Upper lobe of right lung (tissue), 1 donor: ENCODE measurements at regions not wholly inside any gene's neighbourhood (a gene's known extent, or its start where the extent isn't known, plus 50 kb on each side); places are given as distances from the start of the nearest gene placed in this dataset.
A peak's percentile ranks its signal among the peaks of the same experiment; 100 is the strongest.

Source experiments
- ATAC-seq: fragments of 200-7000 bp; cut with Tn5 transposase; one replicate; pipeline ENCODE4 v1.9.1; 2020; ENCODE audit warnings: mild to moderate bottlenecking, moderate library complexity
- DNase-seq: peaks from one replicate; pipeline ENCODE4 v3.0.0-alpha.2; 2020
- H3K27ac ChIP-seq: fragments of 200-600 bp; one replicate; pipeline ENCODE4 v1.8.0; 2022
- H3K27me3 ChIP-seq: fragments of 200-600 bp; one replicate; pipeline ENCODE4 v1.8.0; 2022; ENCODE audit warnings: mild to moderate bottlenecking
- H3K36me3 ChIP-seq: fragments of 200-600 bp; one replicate; pipeline ENCODE4 v1.8.0; 2022
- H3K4me1 ChIP-seq: fragments of 200-600 bp; one replicate; pipeline ENCODE4 v1.8.0; 2022
- H3K4me3 ChIP-seq: fragments of 200-600 bp; one replicate; pipeline ENCODE4 v1.8.0; 2022; ENCODE audit warnings: mild to moderate bottlenecking
- H3K9me3 ChIP-seq: fragments of 200-600 bp; one replicate; pipeline ENCODE4 v1.8.0; 2022
- CTCF ChIP-seq: fragments of 200-600 bp; IDR thresholded peaks from one replicate; pipeline ENCODE4 v1.8.0; 2022; ENCODE audit warnings: antibody characterized with exemption
- intact Hi-C: fragments of 100-400 bp; cut with DNase I; formaldehyde crosslinking; loops from one replicate; pipeline ENCODE4 v1.11.0; 2022
- donor health status: DM: no; HTN: yes; CAD: no; lungs with severe emphysema.

DNA sequence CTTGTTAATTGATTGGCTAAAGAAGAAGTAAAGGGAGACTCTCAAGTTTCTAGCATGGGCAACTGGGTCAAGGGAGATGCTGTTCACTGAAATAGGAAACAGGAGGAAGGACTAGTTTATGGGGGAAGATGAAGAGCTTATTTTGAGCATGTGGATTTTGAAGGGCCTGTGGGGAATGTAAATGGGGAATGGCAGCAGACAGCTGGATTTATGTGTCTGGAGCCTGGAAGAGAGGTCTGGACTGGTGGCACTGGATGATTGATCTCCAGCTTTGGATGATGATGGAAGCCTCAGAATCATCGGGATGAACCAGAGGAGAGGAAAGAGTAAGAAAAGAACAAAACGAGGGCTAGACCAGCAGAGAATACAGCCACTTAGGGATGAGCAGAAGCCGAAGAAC, 54.9 kb upstream of the ENAH start:
- H3K27me3 ChIP-seq = no peaks in the 10 kb centered on the region
- H3K4me3 ChIP-seq = no peak overlapping the region
- no peak for DNase-seq
- intact Hi-C loops = no loop called here
- no peak for ATAC-seq
- H3K27ac ChIP-seq = no peak overlapping the region
- TF ChIP-seq CTCF = no peak
- H3K9me3 ChIP-seq = no peaks in the 10 kb centered on the region
- H3K4me1 ChIP-seq = no peaks in the 10 kb centered on the region
- no peaks in the 10 kb centered on the region for H3K36me3 ChIP-seq

- Histone ChIP-seq H3K27ac (no peak overlapping the region), H3K27me3 (no peaks in the 10 kb centered on the region), H3K4me1 (no peaks in the 10 kb centered on the region), H3K36me3 (no peaks in the 10 kb centered on the region), H3K9me3 (no peaks in the 10 kb centered on the region), H3K4me3 (no peak overlapping the region)
- ATAC-seq = no peak
- no peak for DNase-seq
- TF ChIP-seq CTCF = no peak
- intact Hi-C loops = no loop called here
These were observed 56.2 kb upstream of the ENAH start for GRCh38 chr1:225709101-225709500.

DNA sequence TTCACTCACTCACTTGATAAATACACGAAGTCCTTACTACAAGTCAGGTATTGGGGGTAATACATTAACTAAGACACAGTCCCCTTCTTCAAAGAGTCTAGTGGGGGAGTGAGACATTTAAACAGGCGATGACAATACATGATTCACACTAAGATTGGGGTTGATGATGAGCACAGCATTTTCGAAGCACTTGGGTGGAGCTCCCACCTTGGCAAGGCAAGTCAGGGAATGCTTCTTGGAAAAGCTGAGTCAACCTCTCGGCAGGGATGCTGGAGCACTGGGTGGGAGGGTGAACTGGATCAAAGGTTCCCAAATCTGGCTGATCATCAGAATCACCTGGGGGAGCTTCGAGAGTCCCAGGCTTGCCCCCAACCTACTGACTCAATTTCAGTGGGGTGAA, 57.9 kb upstream of the ENAH start:
- intact Hi-C loops = no loop called here
- Histone ChIP-seq H3K27ac (no peak overlapping the region), H3K4me3 (no peak overlapping the region), H3K4me1 (peaks cover 7% of the 10 kb centered on the region), H3K9me3 (no peaks in the 10 kb centered on the region), H3K27me3 (no peaks in the 10 kb centered on the region), H3K36me3 (no peaks in the 10 kb centered on the region)
- TF ChIP-seq CTCF = no peak
- no peak for ATAC-seq
- no peak for DNase-seq

- no peak for TF ChIP-seq CTCF
- intact Hi-C loops = no loop called here
- H3K27ac ChIP-seq = no peak overlapping the region
- peaks cover 7% of the 10 kb centered on the region for H3K4me1 ChIP-seq
- H3K9me3 ChIP-seq = no peaks in the 10 kb centered on the region
- H3K4me3 ChIP-seq = no peak overlapping the region
- no peak for ATAC-seq
- DNase-seq = no peak
- no peaks in the 10 kb centered on the region for H3K36me3 ChIP-seq
- no peaks in the 10 kb centered on the region for H3K27me3 ChIP-seq
These were observed 58.5 kb upstream of the ENAH start for GRCh38 chr1:225711236-225711937.

DNA sequence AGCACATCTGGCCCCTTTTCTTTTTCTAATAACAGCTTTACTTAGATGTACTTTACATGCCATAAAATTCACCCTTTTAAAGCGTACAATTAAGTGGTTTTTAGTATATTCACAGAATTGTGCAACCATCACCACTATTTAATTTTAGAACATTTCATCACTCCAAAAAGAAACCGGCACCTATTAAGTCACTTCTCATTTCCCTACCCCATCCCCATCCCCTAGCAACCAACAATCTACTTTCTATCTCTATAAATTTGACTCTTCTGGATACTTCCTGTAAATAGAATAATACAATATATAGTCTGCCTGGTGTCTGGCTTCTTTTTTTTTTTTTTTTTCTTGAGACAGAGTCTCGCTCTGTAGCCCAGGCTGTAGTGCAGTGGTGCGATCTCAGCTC, 59.5 kb upstream of the ENAH start:
- Histone ChIP-seq H3K4me3 (no peak overlapping the region), H3K9me3 (no peaks in the 10 kb centered on the region), H3K27me3 (no peaks in the 10 kb centered on the region), H3K4me1 (peaks cover 7% of the 10 kb centered on the region), H3K36me3 (no peaks in the 10 kb centered on the region), H3K27ac (no peak overlapping the region)
- DNase-seq = no peak
- no peak for TF ChIP-seq CTCF
- intact Hi-C loops = no loop called here
- peak; percentile 65 for ATAC-seq

GRCh38 chr1:225713281-225713680, 60.4 kb upstream of the ENAH start:
- H3K36me3 ChIP-seq = no peaks in the 10 kb centered on the region
- TF ChIP-seq CTCF = no peak
- ATAC-seq (no peak), DNase-seq (no peak)
- intact Hi-C loops = no loop called here
- H3K4me3 ChIP-seq = no peak overlapping the region
- no peak overlapping the region for H3K27ac ChIP-seq
- peaks cover 7% of the 10 kb centered on the region for H3K4me1 ChIP-seq
- H3K27me3 ChIP-seq = no peaks in the 10 kb centered on the region
- H3K9me3 ChIP-seq = no peaks in the 10 kb centered on the region
